LNCaP clone FGC (cell line): ENCODE measurements at regions not wholly inside any gene's neighbourhood (a gene's known extent, or its start where the extent isn't known, plus 50 kb on each side); places are given as distances from the start of the nearest gene placed in this dataset.
"Not testable (repeated sequence)": the region's sequence is repeated elsewhere in the genome, so short reads cannot be mapped to it uniquely, and the experiment has no call there.

Experiments used
- DNase-seq: peaks from one replicate; pipeline ENCODE4 v3.0.0-alpha.2; 2011; ENCODE audit warnings: low read depth
- H3K4me3 ChIP-seq: 2 replicates; pipeline ENCODE4 v1.5.1; 2011; ENCODE audit warnings: mild to moderate bottlenecking, low read depth, low read length, control low read depth
- CTCF ChIP-seq: IDR thresholded peaks from 2 replicates; pipeline ENCODE4 v1.5.1; 2012; ENCODE audit warnings: mild to moderate bottlenecking; ENCODE audit not compliant: control insufficient read depth, insufficient read depth; ENCODE audit errors: extremely low read depth

- DNase-seq = no peak
- no peak overlapping the region for H3K4me3 ChIP-seq
- TF ChIP-seq CTCF = no peak
Observed at GRCh38 chr13:27353708-27354107, 70.7 kb upstream of the GTF3A start.

DNA sequence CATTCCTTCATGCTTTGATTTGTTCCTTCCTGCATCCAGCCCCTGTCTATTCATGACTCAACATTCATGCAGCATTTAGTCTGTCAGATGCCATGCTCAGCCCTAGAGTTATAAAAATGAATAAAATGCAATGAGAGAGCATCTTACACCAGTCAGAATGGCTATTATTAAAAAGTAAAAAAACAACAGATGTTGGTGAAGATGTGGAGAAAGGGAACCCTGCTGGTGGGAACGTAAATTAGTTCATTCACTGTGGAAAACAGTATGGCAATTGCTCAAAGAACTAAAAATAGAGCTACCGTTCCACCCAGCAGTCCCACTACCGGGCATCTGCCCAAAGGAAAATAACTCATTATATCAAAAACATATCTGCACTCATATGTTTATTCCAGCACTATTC lies 70.0 kb upstream of the GTF3A start:
- no peak for DNase-seq
- TF ChIP-seq CTCF = no peak

GRCh38 chr13:27355894-27356293 lies 68.5 kb upstream of the GTF3A start:
- DNase-seq = no peak
- H3K4me3 ChIP-seq = no peak overlapping the region
- TF ChIP-seq CTCF = no peak

More for the DNA sequence above, 70.0 kb upstream of the GTF3A start:
- no peak overlapping the region for H3K4me3 ChIP-seq

DNA sequence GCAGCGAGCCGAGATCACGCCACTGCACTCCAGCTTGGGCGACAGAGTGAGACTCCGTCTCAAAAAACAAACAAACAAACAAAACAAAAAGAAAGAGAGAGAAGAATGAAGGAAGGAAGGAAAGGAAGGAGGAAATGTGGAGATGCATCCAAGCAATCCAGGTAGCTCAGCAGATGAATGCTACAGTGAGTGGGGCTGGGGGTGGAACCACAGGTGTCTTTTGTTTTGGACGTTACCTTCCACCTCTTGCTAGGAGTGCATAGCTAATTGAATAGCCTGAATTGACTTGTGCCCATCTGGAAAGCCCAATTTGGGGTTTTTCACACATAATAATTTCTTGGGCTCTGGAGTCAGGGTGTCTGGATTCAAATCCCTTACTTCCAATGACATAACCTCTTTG lies 66.0 kb upstream of the GTF3A start:
- H3K4me3 ChIP-seq = no peak overlapping the region
- no peak for DNase-seq
- TF ChIP-seq CTCF = no peak

- no peak for DNase-seq
- TF ChIP-seq CTCF = peak; percentile 71
Observed at GRCh38 chr13:27359199-27359821, 65.1 kb upstream of the GTF3A start.

DNA sequence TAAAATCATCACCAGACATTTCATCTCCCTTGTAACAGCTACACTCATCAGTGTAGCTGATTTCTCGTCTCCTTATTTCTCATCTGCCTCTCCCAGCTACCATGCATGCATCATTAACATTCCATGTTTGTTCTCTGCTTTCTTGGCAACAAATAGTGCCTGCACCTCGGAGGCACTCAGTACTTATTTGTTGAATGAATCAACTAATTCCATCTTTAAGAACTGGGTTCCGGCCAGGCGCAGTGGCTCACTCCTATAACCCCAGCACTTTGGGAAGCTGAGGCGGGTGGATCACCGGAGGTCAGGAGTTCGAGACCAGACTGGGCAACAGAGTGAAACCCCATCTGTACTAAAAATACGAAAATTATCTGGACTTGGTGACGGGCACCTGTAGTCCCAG lies 63.9 kb upstream of the GTF3A start:
- peak; percentile 73 for DNase-seq
- H3K4me3 ChIP-seq = no peak overlapping the region
- TF ChIP-seq CTCF = no peak

More at GRCh38 chr13:27359199-27359821, 65.1 kb upstream of the GTF3A start:
- H3K4me3 ChIP-seq = no peak overlapping the region

- H3K4me3 ChIP-seq = peak overlapping the region; percentile 25; the same call in 1 of the 2 replicates
- no peak for DNase-seq
- peak; percentile 87 for TF ChIP-seq CTCF
Observed at GRCh38 chr13:27362064-27362751, 62.2 kb upstream of the GTF3A start.

GRCh38 chr13:27363637-27364036 lies 60.8 kb upstream of the GTF3A start:
- H3K4me3 ChIP-seq, DNase-seq: not testable (repeated sequence)
